ENCODE measurements at regions not wholly inside any gene's neighbourhood (a gene's known extent, or its start where the extent isn't known, plus 50 kb on each side); places are given as distances from the start of the nearest gene placed in this dataset.

DNA sequence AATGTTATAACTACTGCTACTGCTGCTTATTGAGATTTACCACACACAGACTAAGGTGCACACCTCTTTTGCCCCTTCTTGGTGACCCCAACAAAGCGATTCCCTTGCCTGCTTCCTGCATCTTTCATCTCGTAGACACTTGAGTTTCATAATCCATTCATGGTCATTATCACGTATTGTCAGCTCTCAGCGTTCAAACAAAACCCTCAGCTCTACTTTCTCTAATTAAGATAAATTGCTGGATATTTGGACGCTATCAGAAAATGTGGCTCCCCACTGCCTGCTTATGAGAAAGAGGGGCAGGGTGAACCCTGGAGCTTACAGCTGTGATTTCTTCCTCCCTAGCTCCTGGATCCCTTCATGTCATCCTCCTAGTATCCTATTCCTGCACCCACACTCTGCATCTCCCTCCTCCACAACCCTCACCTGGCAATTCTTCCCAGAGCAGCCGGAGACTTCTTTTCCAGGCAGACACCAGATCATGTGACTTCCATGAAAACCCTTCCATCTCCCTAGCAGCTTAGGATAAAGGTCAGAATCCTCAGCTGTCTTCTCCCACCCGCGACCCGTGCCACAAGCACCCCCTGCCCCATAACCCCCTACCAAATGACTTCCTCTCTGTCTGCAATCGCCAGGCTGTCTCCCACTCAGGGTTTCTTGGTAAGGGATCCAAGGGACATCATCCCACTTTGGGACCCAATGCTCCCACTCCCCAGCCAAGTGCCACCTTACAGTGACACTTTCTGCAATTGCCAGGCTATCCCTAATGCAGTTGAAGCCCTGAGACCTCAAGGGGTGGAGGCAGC is 146.5 kb downstream of the NSG2 start:
- DNase-seq, result no peak

DNA sequence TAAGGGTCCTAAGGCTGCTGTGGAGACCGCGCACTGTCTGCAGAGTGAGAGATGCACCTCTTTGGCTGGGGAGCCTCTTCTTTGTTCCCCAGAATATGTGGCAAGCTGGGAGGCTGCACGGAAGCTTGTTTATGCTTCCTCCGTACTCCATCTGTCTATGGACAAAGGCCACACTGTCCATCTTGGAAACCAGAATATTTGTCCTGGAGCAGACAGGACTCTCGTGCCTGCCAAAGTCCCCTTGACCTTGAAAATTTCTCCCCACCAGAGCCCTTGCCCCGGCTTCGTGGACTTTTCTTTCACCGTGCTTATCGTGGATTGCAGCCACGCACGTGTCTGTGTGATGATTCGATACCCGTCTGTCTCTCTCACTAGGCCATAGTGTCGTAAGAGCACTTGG is 147.4 kb downstream of the NSG2 start:
- DNase-seq, result no peak

DNA sequence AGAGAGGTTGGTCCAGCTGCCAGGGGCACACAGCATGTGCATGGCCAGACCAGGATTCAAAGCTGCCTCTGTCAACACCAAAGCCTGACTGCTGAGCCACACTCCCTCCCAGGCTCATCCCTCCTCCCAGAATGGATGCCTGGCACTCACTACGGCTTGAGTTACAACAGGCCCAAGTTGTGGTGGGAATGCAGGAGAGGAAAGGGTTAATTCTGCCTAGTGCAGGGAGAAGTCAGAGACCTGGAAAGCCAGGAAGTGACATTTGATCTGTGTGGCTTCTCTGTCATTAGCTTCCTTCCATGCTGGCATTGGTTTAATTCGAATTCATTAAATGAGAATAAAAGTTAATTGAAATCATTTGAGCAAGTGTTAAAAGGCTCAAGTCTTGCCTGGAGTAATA is 150.0 kb downstream of the NSG2 start:
- DNase-seq, result no peak

DNA sequence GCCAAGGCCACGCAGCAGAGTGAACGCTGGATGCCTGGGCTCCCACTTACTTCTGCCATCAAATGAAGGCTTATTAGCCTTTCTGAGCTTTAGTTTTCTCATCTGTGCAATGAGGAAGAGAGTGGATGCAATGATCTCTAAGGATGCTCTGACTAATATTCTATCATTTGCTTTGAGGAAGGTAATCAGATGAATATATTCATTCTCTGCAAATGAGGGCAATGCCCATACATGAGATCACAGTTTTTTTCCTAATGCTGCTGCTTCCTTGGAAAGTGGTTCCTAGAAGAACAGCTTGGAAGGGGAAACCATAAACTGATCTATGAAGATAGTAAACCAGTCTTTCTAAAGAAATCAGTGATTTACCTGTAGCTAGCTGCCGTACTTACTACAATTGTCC is 152.4 kb downstream of the NSG2 start:
- no peak for DNase-seq

DNA sequence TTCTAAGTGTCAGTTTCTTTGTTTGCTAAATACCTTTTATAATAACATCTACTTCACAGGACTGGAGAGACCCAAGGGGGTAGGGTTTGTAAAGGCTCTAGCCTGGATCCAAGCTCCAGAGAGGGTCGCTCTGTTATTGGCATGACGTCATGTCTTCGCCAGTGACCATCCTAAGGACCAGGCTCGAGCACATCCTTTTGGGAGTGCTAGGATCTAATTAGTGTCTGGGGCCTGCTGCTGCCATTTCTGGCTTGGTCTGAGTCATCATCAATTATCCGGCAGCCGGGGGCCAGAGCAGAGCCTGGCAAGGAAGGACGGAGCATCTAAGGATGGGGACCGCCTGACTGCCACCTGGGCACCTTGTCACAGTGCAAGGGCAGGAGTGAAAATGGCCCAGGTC is 153.0 kb downstream of the NSG2 start:
- no peak for DNase-seq

DNA sequence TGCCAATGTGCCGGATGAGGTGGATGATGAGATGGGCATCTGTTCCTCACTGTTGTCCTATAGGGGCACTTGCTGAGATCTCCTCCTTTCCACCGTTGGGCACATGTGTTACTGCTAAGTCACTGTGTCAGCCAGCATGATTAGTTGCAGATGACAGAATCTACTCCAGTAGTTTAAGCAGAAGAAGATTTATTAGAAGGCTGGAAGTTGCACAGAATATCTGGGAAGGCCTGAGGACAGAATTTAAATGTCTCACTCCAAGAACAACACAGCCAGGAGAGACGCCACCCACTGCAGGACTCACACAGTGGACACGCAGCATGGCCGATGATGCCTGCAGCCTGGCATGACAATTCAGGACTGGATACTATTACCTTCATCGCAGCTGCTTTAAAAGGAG is 157.5 kb downstream of the NSG2 start:
- no peak for DNase-seq

DNA sequence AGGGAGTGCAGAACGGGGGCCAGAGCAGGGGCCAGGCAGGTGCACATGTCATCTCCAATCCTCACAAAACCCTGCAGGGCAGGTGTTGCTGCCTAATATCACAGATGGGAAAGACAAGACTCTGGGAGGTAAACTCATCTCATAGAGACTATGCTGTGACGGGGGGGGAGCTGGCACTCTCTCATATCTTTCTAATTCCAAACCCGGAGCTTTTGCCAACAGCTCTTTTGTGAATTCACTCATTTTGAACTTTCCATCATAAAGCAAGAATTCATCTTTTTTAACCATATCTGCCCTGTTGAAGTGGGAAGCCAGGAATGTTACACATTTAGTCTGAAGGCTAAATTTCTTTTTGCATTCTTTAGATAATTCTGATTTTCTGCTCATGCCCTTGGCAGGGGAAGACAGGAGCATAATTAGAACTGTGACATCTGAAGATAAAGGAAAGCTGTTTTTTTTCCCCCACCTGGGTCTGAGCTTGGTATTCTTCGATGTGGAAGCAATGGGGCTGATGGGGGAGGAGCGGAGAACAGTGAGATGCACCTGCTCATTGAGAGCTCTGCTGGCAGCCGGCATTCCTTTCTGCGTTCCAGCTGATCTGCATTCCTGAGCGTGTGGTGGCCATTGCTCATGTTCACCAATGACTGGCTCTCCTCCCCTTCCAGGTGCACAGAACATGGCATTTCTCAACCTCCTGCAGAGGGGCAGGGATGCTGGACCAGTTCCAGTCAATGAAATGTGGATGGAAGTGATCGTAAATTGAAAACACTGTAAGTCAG is 159.2 kb downstream of the NSG2 start:
- no peak for DNase-seq

DNA sequence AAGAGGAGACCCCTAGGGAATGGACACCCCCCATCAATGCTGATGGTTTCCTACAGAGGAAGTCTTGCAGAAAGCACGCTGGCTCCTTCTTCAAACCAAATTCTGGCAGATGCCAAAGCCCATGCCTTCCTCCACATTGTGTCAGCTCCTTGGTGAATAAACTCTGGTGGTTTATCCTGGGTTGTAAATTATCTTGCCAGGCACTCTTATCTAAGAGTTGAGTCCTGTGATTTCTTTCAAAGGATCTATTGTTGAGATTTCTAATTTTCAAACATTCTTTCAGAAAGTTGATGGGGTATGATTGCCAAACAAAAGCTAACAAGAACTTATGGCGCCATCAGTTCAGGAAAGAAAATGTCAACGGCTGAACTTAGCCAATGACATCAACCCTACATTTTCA is 160.4 kb downstream of the NSG2 start:
- DNase-seq, result no peak

DNA sequence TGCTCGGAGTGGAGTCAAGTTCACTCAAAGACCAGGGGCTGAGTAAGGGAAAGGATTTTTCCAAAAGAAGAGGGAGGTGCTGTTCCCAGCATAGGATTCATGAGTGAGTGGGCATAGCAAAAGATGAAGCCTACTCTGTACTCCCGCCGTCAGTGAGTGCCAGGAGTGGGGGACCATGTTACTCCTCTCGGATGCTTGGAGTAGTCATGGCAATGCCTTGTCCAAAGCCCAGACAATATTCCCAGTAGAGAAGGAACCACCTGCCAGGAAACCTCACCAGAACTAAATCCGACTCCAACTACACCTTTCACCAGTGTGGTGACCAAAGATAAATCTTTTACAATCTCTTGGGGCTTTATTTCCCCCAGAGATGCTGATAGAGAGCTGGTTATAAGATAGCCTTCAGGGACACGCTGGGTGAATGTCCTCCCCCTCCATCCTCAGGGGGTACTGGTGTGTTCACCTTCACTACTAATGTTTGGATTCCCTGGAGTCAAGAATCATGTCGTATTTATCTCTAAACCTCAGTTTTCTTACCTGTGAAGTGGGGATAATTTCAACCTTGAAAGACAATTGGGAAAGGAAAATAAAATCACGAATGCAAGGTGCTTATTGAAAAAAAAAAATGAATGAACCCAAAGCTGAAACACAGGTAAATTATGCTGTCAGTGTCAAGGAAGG is 165.2 kb downstream of the NSG2 start:
- DNase-seq, result no peak

DNA sequence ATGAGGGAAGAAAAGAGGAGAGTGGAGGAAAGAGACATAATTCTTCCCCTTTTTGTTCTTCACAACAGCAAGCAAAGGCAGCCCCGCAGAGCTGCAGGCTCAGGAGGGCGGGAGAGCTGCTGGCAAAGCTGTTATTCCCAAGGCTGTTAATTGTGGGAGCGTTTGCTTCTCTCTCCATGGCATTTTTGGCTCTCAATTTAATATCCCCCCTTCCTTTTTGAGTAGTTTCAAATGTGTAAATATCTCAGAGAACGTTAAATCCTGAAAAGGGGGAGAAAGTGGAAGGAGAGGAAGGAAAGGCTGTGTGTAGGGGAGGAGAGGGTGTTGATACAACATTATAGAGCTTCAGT is 165.7 kb downstream of the NSG2 start:
- DNase-seq, result no peak

DNA sequence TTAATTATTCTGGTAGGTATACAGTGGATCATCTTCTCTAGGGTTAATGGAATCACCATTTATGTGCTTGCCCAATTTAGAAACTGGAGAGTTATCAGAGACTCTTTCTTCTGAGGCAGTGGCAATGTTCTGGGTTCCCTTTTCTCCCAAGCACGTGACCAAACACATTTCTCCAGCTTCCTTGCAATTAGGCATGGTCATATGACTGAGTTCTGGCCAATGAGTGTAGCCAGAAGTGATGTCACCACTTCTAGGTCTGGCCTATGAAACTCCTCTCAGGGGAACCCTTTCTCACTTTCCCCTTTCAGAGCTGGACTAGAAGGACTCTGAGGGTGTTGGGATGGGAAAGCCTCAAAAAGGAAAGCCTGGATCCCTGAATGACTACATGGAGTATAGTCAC is 172.0 kb downstream of the NSG2 start:
- DNase-seq, result no peak

DNA sequence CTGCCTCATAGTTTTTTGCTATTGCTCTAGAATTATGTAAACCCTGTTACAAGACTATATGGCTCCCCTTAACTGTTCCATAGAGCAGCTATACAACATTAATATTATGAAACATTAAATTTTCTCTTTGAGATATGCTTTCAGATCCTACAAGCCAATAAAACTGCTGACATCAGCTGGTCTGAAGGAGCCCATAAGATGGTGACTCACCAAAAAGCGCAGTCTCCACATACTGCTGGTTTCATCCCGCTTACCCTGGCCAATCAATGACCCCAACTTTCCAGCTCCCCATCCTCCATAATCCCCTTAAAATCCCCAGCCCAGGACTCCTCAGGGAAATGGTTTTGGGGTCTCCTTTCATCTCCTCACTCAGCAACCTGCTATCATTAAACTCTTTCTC is 172.7 kb downstream of the NSG2 start:
- DNase-seq, result no peak

DNA sequence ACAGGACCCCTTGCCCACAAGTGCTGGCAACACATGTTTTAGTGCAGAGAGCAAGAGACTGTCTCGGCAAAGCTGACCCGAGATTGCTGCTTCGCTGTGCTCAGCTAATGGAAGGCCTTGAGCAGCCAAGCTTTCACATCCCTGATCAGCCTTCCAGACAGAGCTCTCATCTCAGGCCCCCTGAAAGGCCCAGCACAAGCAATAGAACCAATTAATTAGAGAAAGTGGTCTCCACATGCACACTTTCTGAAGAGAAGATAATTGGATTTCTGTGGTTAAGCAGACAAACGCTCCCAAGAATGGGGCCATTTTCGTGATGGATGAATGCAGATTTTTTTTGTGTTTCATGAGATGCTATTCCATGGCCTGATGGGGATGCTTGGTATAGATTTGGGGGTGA is 174.9 kb downstream of the NSG2 start:
- no peak for DNase-seq

DNA sequence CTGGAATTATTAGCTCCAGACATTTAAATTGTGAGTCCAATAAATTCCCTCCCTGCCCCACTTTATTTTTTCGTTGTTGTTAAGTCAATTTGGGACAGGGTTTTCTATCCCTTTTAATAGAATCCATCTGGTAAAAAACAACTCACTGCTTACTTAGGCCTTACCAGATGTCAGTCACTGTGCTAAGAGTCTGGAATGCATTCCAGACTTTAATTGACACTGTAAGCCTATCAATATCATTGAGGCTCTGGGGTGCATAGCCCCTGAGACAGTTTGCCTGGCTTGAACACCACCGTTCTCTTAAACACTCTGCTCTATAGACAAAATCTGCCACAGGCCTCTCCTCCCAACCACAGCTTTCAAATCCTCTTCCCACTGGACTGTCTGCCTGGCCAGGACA is 175.9 kb downstream of the NSG2 start:
- DNase-seq, result no peak

DNA sequence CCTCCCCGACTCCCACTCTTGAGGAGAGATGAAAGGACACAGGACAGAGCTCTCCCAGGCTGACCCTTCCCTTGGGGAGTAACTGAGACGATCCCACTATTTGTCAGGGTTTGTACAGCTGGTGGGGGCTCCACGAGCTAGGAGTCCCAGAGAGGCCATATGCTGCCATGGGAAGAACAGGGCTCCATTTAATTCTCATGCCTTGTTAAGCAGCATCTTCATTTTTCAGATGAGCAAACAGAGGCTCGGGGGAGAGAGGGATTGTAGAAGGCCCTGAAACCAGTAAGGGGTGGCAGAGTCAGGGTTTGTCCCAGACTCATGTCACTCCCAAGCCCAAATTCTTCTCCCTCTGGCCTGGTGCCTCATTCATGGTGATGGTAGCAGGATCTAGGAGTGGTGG is 176.4 kb downstream of the NSG2 start:
- DNase-seq, result no peak

DNA sequence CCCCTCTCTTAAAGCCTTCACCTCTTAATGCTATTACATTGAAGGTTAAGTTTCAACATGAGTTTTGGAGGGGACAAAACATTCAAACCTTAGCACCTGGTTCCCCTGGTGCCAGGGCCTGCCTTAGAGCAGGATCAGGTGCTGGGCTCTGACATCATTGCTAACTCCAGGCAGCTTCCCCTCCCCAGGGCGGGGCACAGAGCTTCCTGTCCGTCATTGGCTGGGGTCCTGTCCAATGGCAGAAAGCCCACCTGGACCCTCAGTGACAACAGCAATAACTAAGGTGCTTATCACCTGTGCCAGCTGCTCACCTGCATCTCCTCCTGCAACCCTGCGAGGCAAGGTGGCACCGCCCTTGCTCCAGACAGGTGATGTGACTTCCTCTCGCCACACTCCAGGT is 177.4 kb downstream of the NSG2 start:
- no peak for DNase-seq

DNA sequence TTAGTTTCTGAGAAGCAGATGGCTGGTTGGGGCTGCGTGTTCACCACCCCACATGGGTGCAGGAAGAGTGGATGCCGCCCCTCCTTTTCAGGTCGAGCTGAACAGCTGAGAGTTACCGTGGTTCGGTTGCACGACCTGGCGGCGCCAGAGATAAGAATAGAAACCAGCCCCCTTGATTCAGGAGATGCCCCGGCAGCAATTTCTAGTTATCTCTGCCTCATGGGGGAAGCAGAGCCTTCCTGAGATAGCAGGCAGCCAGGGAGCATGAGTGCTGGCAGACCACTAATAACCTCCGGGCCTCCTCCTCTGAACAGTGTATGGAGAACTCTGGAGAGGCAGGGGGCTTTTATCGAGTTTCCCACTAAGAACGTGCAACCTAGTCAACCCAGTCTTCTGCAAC is 177.8 kb downstream of the NSG2 start:
- no peak for DNase-seq

DNA sequence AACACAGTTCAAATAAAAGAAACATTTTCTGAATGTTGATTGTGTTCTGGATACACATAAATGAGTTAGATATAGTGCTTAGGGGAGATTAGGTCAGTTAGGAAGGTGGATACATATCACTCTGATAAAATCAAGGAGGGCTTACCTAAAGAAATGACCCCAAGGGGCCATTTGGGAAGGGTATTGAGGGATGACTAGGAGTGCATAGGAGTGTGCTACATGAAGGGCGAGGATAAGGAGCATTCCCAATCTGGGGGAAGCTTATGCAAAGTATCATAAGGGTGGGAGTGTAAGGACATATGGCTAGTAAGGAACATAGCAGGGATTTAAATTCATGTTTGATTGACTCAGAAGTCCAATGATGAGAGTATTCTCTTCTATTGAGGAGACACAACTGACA is 183.6 kb downstream of the NSG2 start:
- DNase-seq, result no peak

DNA sequence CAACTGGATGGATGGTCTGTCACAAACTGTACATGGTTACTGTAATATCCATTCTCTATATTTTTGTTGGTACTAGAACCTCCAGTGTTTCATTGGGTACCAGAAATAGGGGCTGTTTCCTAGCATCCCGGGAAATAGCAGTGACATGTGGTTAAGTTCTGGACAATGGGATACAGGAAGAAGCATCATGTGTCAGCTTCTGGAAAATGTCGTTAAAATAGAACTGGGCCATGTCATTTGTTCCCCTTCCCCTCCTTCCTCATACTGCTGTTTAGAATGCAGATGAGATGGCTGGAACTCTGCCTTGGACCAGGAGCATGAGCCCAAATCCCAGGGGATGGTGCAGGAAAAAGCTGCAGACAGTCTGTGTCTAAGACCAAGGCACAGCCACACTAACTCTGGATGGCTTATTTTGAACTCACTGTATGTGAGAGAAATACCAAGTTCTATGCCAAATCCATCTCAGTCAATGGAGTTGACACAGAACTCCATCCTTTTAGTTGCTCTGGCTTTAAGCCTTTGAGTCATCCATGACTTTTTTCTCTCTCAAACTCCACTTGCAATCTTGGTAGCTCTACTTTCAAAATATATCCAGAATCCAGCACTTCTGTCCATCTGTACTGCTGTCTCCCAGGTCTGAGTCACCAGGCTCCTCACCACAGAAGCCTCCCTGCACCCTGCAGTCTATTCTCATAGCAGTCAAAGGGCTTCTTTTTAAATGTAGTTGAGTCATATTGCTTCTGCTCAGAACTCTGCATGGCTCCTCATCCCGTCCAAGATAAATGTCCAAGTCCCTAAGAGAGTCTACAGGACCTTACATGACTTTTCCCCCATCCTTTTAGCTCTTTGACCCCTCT is 184.2 kb downstream of the NSG2 start:
- no peak for DNase-seq

DNA sequence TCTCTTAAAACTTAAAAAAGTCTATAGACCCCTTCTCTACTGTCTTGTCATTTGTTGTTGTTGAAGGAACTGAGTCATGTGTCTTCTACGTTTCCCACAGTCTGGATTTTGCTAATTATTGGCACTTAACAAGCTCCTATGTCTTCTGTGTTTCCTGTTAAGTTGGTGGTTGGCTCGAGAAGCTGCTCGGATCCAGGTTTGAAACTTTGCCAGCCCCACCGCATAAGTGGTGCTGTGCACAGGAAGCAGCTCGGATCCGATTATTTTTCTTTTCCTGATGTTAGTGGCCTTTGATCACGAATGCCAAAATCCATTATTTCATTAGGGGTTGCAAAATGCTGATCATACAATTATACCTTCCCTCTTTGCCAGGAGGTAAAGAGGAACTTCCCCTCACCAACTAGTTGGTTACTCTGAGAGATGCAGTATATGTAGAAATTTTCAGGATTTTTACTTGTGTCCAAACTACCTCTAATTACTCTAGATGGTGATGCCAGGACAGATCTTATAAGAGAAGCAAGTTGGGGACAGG is 186.5 kb downstream of the NSG2 start:
- no peak for DNase-seq

DNA sequence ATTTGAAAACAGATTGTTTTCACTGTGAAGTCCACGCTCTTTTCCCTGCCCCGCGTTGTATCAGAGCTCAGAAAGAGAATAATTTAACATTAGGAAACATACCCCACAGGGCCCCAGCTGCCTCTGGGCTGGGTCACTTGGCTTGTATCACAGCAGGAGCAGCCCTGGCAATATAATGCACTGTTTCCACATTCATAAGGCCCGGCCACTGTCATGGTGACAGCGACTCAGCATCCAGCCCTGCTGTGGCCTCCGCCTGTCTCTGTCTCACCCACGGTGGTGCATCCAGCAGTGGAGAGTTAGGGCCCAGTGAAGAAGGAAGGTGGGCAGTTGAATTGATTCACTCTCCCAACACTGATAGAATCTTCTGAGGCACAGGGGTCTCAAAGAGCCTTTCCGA is 188.9 kb downstream of the NSG2 start:
- no peak for DNase-seq

DNA sequence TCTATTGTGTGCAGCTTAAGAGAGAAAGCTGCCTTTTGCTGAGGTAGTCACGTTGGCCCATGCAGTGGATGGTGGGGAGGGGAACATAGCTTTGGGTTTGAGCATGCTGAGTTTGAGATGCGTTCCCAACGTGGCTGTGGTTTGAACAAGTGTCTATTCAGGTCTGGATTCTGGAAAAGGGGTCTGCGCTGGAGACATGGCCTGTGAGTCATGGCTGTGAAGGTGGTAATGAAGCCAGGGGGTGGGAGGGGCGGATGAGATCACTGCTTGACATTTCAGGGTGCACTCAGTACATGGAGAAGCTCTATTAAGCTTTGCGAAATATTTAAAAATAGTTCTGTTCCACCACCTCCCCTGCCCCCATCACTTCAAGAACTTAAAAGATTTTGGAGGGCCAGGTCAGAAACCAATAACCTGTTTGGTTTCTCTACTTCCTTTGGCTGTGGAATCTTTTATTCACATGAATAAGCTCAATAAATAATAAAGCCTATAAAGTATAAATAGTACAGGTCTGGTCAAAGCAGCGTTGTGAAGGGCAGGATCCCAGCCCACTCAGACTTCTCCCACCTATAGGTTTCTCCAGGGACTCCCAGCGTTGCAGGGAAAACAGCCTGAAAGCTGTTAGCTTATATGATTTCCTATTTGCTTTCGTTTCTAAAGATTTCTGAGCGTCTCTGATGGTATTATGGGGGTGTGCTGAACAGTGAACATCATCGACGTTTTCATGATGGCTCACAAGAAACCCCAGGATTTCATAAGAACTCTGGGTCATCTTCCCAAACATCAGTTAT is 189.9 kb downstream of the NSG2 start:
- DNase-seq, result no peak
